RWPE2 (cell line): ENCODE measurements at regions not wholly inside any gene's neighbourhood (a gene's known extent, or its start where the extent isn't known, plus 50 kb on each side); places are given as distances from the start of the nearest gene placed in this dataset.

Source experiments
- ATAC-seq: fragments of 200-7000 bp; cut with Tn5 transposase; 3 replicates; pipeline ENCODE4 v1.9.1; 2021; ENCODE audit warnings: low read depth
- DNase-seq: peaks from one replicate; pipeline ENCODE4 v3.0.0-alpha.2; 2020; ENCODE audit warnings: low spot score
- H3K27ac ChIP-seq: fragments of 450-650 bp; 2 replicates; pipeline ENCODE4 v1.5.1; 2017; ENCODE audit warnings: mild to moderate bottlenecking; ENCODE audit not compliant: poor library complexity, severe bottlenecking
- H3K27me3 ChIP-seq: fragments of 250-450 bp; sonication (Bioruptor Pico); 2 replicates; pipeline ENCODE4 v1.5.1; 2021; ENCODE audit warnings: mild to moderate bottlenecking, moderate library complexity; ENCODE audit not compliant: insufficient read depth, poor library complexity, severe bottlenecking
- H3K36me3 ChIP-seq: fragments of 250-450 bp; sonication (Bioruptor Pico); 2 replicates; pipeline ENCODE4 v1.5.1; 2020; ENCODE audit warnings: low read depth, mild to moderate bottlenecking, moderate library complexity
- H3K4me1 ChIP-seq: fragments of 250-450 bp; sonication (Bioruptor Pico); 2 replicates; pipeline ENCODE4 v1.5.1; 2021; ENCODE audit warnings: mild to moderate bottlenecking, moderate library complexity; ENCODE audit not compliant: insufficient read depth, poor library complexity, severe bottlenecking
- H3K4me3 ChIP-seq: fragments of 250-450 bp; sonication (Bioruptor Pico); 2 replicates; pipeline ENCODE4 v1.5.1; 2021; ENCODE audit warnings: mild to moderate bottlenecking, moderate library complexity; ENCODE audit not compliant: severe bottlenecking
- H3K9me3 ChIP-seq: fragments of 250-450 bp; sonication (Bioruptor Pico); 2 replicates; pipeline ENCODE4 v1.5.1; 2021; ENCODE audit warnings: mild to moderate bottlenecking, moderate library complexity; ENCODE audit not compliant: severe bottlenecking
- CTCF ChIP-seq: fragments of 450-650 bp; IDR thresholded peaks from one replicate; pipeline ENCODE4 v1.5.1; 2017; ENCODE audit warnings: mild to moderate bottlenecking, moderate library complexity; ENCODE audit not compliant: poor library complexity, severe bottlenecking

GRCh38 chr5:87185838-87186237 is 81.8 kb upstream of the RASA1 start:
- H3K36me3 ChIP-seq = no peaks in the 10 kb centered on the region
- no peaks in the 10 kb centered on the region for H3K9me3 ChIP-seq
- DNase-seq = no peak
- ATAC-seq = peak; percentile 61
- H3K4me3 ChIP-seq = no peak overlapping the region
- peaks cover 10% of the 10 kb centered on the region for H3K4me1 ChIP-seq
- TF ChIP-seq CTCF = no peak
- no peak overlapping the region for H3K27ac ChIP-seq
- H3K27me3 ChIP-seq = no peaks in the 10 kb centered on the region

- no peak for ATAC-seq
- TF ChIP-seq CTCF = no peak
- Histone ChIP-seq H3K27ac (no peak overlapping the region), H3K36me3 (no peaks in the 10 kb centered on the region), H3K27me3 (no peaks in the 10 kb centered on the region), H3K9me3 (no peaks in the 10 kb centered on the region), H3K4me1 (no peaks in the 10 kb centered on the region), H3K4me3 (no peak overlapping the region)
- no peak for DNase-seq
Observed at GRCh38 chr5:87188391-87188790, 79.3 kb upstream of the RASA1 start.

GRCh38 chr5:87190041-87190440 is 77.6 kb upstream of the RASA1 start:
- Histone ChIP-seq H3K27ac (no peak overlapping the region), H3K4me3 (no peak overlapping the region), H3K4me1 (peaks cover 12% of the 10 kb centered on the region), H3K36me3 (no peaks in the 10 kb centered on the region), H3K9me3 (no peaks in the 10 kb centered on the region), H3K27me3 (no peaks in the 10 kb centered on the region)
- no peak for TF ChIP-seq CTCF
- DNase-seq (no peak), ATAC-seq (no peak)

GRCh38 chr5:87190687-87191086 is 77.0 kb upstream of the RASA1 start:
- no peak overlapping the region for H3K27ac ChIP-seq
- no peaks in the 10 kb centered on the region for H3K36me3 ChIP-seq
- DNase-seq = no peak
- no peak for TF ChIP-seq CTCF
- peaks cover 19% of the 10 kb centered on the region for H3K4me1 ChIP-seq
- H3K4me3 ChIP-seq = no peak overlapping the region
- no peaks in the 10 kb centered on the region for H3K9me3 ChIP-seq
- no peak for ATAC-seq
- no peaks in the 10 kb centered on the region for H3K27me3 ChIP-seq

GRCh38 chr5:87191645-87192044 is 76.0 kb upstream of the RASA1 start:
- Histone ChIP-seq H3K4me1 (peaks cover 23% of the 10 kb centered on the region), H3K27me3 (no peaks in the 10 kb centered on the region), H3K36me3 (no peaks in the 10 kb centered on the region), H3K4me3 (no peak overlapping the region), H3K9me3 (no peaks in the 10 kb centered on the region), H3K27ac (no peak overlapping the region)
- DNase-seq = no peak
- ATAC-seq = no peak
- TF ChIP-seq CTCF = no peak
